ENCODE measurements at regions not wholly inside any gene's neighbourhood (a gene's known extent, or its start where the extent isn't known, plus 50 kb on each side); places are given as distances from the start of the nearest gene placed in this dataset.
"Not testable (repeated sequence)": the region's sequence is repeated elsewhere in the genome, so short reads cannot be mapped to it uniquely, and the experiment has no call there.

DNA sequence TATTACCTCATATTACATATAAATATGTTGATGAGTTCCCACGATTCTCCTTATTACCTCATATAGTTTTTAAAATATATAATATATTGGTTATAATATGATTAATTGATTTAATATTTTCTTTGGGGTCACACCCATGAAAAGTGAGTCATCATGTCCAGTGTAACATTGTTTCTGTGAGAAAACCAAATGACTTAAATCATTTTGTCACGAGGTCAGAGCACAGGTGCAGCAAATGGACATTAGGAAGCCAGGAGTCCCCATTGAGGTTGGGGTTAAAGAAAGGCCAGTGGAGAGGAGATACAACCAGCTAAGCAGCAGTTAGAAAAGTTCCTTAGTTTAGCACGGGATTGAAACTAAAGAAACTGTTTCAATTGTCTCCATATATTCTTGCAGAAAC is 133.9 kb upstream of the RAPGEF2 start:
- TF ChIP-seq CTCF (IDR thresholded peaks at IDR 0.05) = no peak
- TF ChIP-seq EZH2 (IDR thresholded peaks at IDR 0.05; ENCODE audit: borderline replicate concordance, insufficient read depth, low read depth, low read length, poor library complexity, severe bottlenecking) = no peak
- intact Hi-C loops (cut with micrococcal nuclease) = no loop called here
- DNase-seq = no peak
- H3K36me3 ChIP-seq (replicated peaks in 1 of 2; ENCODE audit: control extremely low read depth in 1 of 2, control insufficient read depth in 1 of 2, extremely low read depth in 1 of 2, insufficient read depth in 2 of 2, low read length in 1 of 2) = no peaks in the 10 kb centered on the region
- peaks cover 6% of the 10 kb centered on the region for H3K27me3 Mint-ChIP-seq
- no peaks in the 10 kb centered on the region for H3K27me3 ChIP-seq (replicated peaks in 1 of 4; ENCODE audit: control extremely low read depth in 1 of 4, control insufficient read depth in 3 of 4, insufficient read depth in 4 of 4, low read length in 3 of 4)
- no peaks in the 10 kb centered on the region for H3K4me1 Mint-ChIP-seq
- no peak overlapping the region for H3K4me2 ChIP-seq (replicated peaks; ENCODE audit: low read depth, low read length, poor library complexity, severe bottlenecking)
- WGBS (ENCODE audit: insufficient coverage) = 93% methylated on average over 1 of the region's 3 CpGs
- no peaks in the 10 kb centered on the region for H3K79me2 ChIP-seq (ENCODE audit: control insufficient read depth, insufficient read depth, low read length)
- no peak overlapping the region for H3K4me3 Mint-ChIP-seq
- H3K9me3 ChIP-seq (ENCODE audit: control extremely low read depth in 1 of 3, control insufficient read depth in 2 of 3, insufficient read depth in 1 of 3, low read length in 2 of 3) = peaks cover 0 to 3% (median 1%) of the 10 kb centered on the region in 3 donors
- no peaks in the 10 kb centered on the region for H4K20me1 ChIP-seq (ENCODE audit: control insufficient read depth, insufficient read depth, low read length, poor library complexity, severe bottlenecking)
- no peak overlapping the region for H3K9ac ChIP-seq (ENCODE audit: low read length)
- ChIA-PET POLR2A (interaction anchor here (0.6 kb wide), 1 partner anchor 52 kb away, joined by 7 read pairs; no protein-coding TSS in a partner anchor), CTCF (no interaction called here)
- H2AFZ ChIP-seq (ENCODE audit: insufficient read depth, low read depth, low read length, poor library complexity, severe bottlenecking) = no peak overlapping the region
- H3K4me3 ChIP-seq (ENCODE audit: control extremely low read depth in 1 of 5, extremely low read depth in 1 of 5, insufficient read depth in 1 of 5, low read depth in 2 of 5, low read length in 4 of 5) = no peak overlapping the region
- no peak overlapping the region for H3K27ac Mint-ChIP-seq
- H3K4me1 ChIP-seq (ENCODE audit: control insufficient read depth in 2 of 2, insufficient read depth in 2 of 2, low read length in 2 of 2) = no peaks in the 10 kb centered on the region
- H3K9me3 Mint-ChIP-seq (ENCODE audit: insufficient read depth) = no peaks in the 10 kb centered on the region
- no peak overlapping the region for H3K27ac ChIP-seq (ENCODE audit: low read length in 2 of 2)
- no peak for ATAC-seq (ENCODE audit: low read depth)

- ATAC-seq (ENCODE audit: low read depth) (no peak), DNase-seq (no peak)
- H3K4me1 Mint-ChIP-seq = no peaks in the 10 kb centered on the region
- no peaks in the 10 kb centered on the region for H3K9me3 ChIP-seq (ENCODE audit: control extremely low read depth in 1 of 3, control insufficient read depth in 2 of 3, insufficient read depth in 1 of 3, low read length in 2 of 3)
- no peaks in the 10 kb centered on the region for H3K36me3 ChIP-seq (replicated peaks in 1 of 2; ENCODE audit: control extremely low read depth in 1 of 2, control insufficient read depth in 1 of 2, extremely low read depth in 1 of 2, insufficient read depth in 2 of 2, low read length in 1 of 2)
- intact Hi-C loops (cut with micrococcal nuclease) = no loop called here
- H3K4me3 ChIP-seq (ENCODE audit: control extremely low read depth in 1 of 5, extremely low read depth in 1 of 5, insufficient read depth in 1 of 5, low read depth in 2 of 5, low read length in 4 of 5) = no peak overlapping the region
- H3K4me3 Mint-ChIP-seq = no peak overlapping the region
- no peak overlapping the region for H3K9ac ChIP-seq (ENCODE audit: low read length)
- H3K4me2 ChIP-seq (replicated peaks; ENCODE audit: low read depth, low read length, poor library complexity, severe bottlenecking) = no peak overlapping the region
- no peaks in the 10 kb centered on the region for H3K79me2 ChIP-seq (ENCODE audit: control insufficient read depth, insufficient read depth, low read length)
- TF ChIP-seq EZH2 (IDR thresholded peaks at IDR 0.05; ENCODE audit: borderline replicate concordance, insufficient read depth, low read depth, low read length, poor library complexity, severe bottlenecking) = no peak
- no peak for TF ChIP-seq CTCF (IDR thresholded peaks at IDR 0.05)
- POLR2A ChIA-PET = interaction anchor here (0.6 kb wide), 1 partner anchor 133 kb away, joined by 5 read pairs; no protein-coding TSS in a partner anchor
- CTCF ChIA-PET = no interaction called here
- H3K27ac ChIP-seq (ENCODE audit: low read length in 2 of 2) = no peak overlapping the region
- no peaks in the 10 kb centered on the region for H4K20me1 ChIP-seq (ENCODE audit: control insufficient read depth, insufficient read depth, low read length, poor library complexity, severe bottlenecking)
- no CpG with 5 or more reads among the region's 3 CpGs for WGBS (ENCODE audit: insufficient coverage)
- peaks cover 3% of the 10 kb centered on the region for H3K27me3 Mint-ChIP-seq
- H3K9me3 Mint-ChIP-seq (ENCODE audit: insufficient read depth) = no peaks in the 10 kb centered on the region
- H3K4me1 ChIP-seq (ENCODE audit: control insufficient read depth in 2 of 2, insufficient read depth in 2 of 2, low read length in 2 of 2) = no peaks in the 10 kb centered on the region
- H3K27me3 ChIP-seq (replicated peaks in 1 of 4; ENCODE audit: control extremely low read depth in 1 of 4, control insufficient read depth in 3 of 4, insufficient read depth in 4 of 4, low read length in 3 of 4) = no peaks in the 10 kb centered on the region
- no peak overlapping the region for H3K27ac Mint-ChIP-seq
- no peak overlapping the region for H2AFZ ChIP-seq (ENCODE audit: insufficient read depth, low read depth, low read length, poor library complexity, severe bottlenecking)
These were observed 132.1 kb upstream of the RAPGEF2 start for GRCh38 chr4:158970812-158971211.

DNA sequence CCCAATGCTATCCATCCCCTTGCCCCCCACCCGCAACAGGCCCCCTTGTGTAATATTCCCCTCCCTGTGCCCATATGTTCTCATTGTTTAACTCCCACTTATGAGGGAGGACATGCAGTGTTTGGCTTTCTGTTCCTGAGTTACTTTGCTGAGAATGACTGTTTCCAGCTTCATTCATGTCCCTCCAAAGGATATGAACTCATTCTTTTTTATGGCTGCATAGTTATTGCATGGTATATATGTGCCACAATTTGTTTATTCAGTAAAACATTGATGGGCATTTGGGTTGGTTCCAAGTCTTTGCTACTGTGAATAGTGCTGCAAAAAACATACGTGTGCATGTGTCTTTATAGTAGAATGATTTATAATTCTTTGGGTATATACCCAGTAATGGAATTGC is 128.4 kb upstream of the RAPGEF2 start:
- H3K4me1 Mint-ChIP-seq; H4K20me1 ChIP-seq (ENCODE audit: control insufficient read depth, insufficient read depth, low read length, poor library complexity, severe bottlenecking); H3K9me3 ChIP-seq (ENCODE audit: control extremely low read depth in 1 of 3, control insufficient read depth in 2 of 3, insufficient read depth in 1 of 3, low read length in 2 of 3); intact Hi-C loops (cut with micrococcal nuclease); H3K4me3 ChIP-seq (ENCODE audit: control extremely low read depth in 1 of 5, extremely low read depth in 1 of 5, insufficient read depth in 1 of 5, low read depth in 2 of 5, low read length in 4 of 5); H3K4me2 ChIP-seq (replicated peaks; ENCODE audit: low read depth, low read length, poor library complexity, severe bottlenecking); ATAC-seq (ENCODE audit: low read depth); H3K4me3 Mint-ChIP-seq; H3K27ac ChIP-seq (ENCODE audit: low read length in 2 of 2); H3K27me3 ChIP-seq (replicated peaks in 1 of 4; ENCODE audit: control extremely low read depth in 1 of 4, control insufficient read depth in 3 of 4, insufficient read depth in 4 of 4, low read length in 3 of 4); H3K9ac ChIP-seq (ENCODE audit: low read length); CTCF ChIA-PET; H3K9me3 Mint-ChIP-seq (ENCODE audit: insufficient read depth); H3K36me3 ChIP-seq (replicated peaks in 1 of 2; ENCODE audit: control extremely low read depth in 1 of 2, control insufficient read depth in 1 of 2, extremely low read depth in 1 of 2, insufficient read depth in 2 of 2, low read length in 1 of 2); H3K4me1 ChIP-seq (ENCODE audit: control insufficient read depth in 2 of 2, insufficient read depth in 2 of 2, low read length in 2 of 2); H2AFZ ChIP-seq (ENCODE audit: insufficient read depth, low read depth, low read length, poor library complexity, severe bottlenecking); H3K27ac Mint-ChIP-seq; POLR2A ChIA-PET; H3K79me2 ChIP-seq (ENCODE audit: control insufficient read depth, insufficient read depth, low read length); DNase-seq: not testable (repeated sequence)
- peaks cover 19% of the 10 kb centered on the region for H3K27me3 Mint-ChIP-seq
- no CpG with 5 or more reads among the region's 2 CpGs for WGBS (ENCODE audit: insufficient coverage)

Data from B cell (primary cell).